ENCODE measurements at regions not wholly inside any gene's neighbourhood (a gene's known extent, or its start where the extent isn't known, plus 50 kb on each side); places are given as distances from the start of the nearest gene placed in this dataset.

DNA sequence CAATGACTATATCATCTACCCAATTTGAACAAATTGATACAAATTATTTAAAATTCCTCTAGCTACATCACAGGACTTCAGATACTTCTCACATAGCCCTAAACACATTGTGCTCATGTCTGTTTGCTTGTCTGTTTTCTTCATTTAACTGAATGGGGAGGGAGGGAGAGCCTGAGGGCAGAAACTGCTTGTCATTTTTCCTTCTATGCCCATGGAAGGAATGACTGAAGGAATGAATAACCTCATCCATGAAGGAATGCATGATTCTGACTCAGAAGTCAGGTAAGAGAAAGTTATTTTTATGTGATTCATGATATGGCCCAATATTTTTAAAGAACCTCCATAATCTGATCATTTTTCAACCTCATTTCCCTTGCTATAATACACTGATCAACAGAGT lies 418.0 kb upstream of the PITX2 start:
- Histone ChIP-seq H2BK15ac (ENCODE audit: low read length) (no peak overlapping the region), H3K4ac (replicated peaks; ENCODE audit: insufficient read length, low read depth, low read length) (no peak overlapping the region), H3K14ac (ENCODE audit: insufficient read length) (no peak overlapping the region), H3K79me1 (ENCODE audit: low read depth, low read length) (no peaks in the 10 kb centered on the region), H4K8ac (ENCODE audit: extremely low read depth, insufficient read depth, low read length) (no peak overlapping the region), H2BK20ac (ENCODE audit: low read length) (no peak overlapping the region), H2AK5ac (ENCODE audit: low read depth, low read length) (no peak overlapping the region), H3K27ac (ENCODE audit: low read depth, low read length) (no peak overlapping the region), H4K5ac (ENCODE audit: insufficient read length, low read depth, low read length) (no peak overlapping the region), H3K79me2 (ENCODE audit: control insufficient read depth in 1 of 2, insufficient read depth in 2 of 2, low read length in 2 of 2) (no peaks in the 10 kb centered on the region), H3K9ac (replicated peaks in 1 of 4; ENCODE audit: extremely low read depth in 1 of 4, low read depth in 3 of 4, low read length in 3 of 4) (no peak overlapping the region), H4K91ac (replicated peaks; ENCODE audit: insufficient read length, low read length) (no peak overlapping the region), H3K4me1 (replicated peaks in 1 of 4; ENCODE audit: control insufficient read depth in 3 of 4, insufficient read depth in 4 of 4, low read length in 3 of 4) (no peaks in the 10 kb centered on the region), H3K9me3 (ENCODE audit: insufficient read depth in 2 of 2, low read depth in 1 of 2, low read length in 1 of 2) (no peaks in the 10 kb centered on the region), H3K56ac (replicated peaks; ENCODE audit: insufficient read length, low read depth, low read length) (no peak overlapping the region), H3K4me3 (ENCODE audit: extremely low read depth in 1 of 4, insufficient read depth in 2 of 4, low read depth in 3 of 4, low read length in 4 of 4) (no peak overlapping the region), H3K36me3 (ENCODE audit: control insufficient read depth in 2 of 4, insufficient read depth in 4 of 4, low read length in 3 of 4) (no peaks in the 10 kb centered on the region), H3K23ac (ENCODE audit: insufficient read length) (no peak overlapping the region), H2BK5ac (ENCODE audit: low read depth, low read length) (no peak overlapping the region), H2BK120ac (replicated peaks; ENCODE audit: low read depth, low read length) (no peak overlapping the region), H2BK12ac (ENCODE audit: low read depth, low read length) (no peak overlapping the region), H3K18ac (ENCODE audit: extremely low read depth, low read length) (no peak overlapping the region), H3K4me2 (ENCODE audit: insufficient read depth in 1 of 2, low read depth in 2 of 2, low read length in 2 of 2) (no peak overlapping the region), H4K20me1 (replicated peaks in 1 of 2; ENCODE audit: control insufficient read depth in 1 of 2, insufficient read depth in 2 of 2, low read length in 2 of 2) (no peaks in the 10 kb centered on the region), H3K23me2 (ENCODE audit: low read depth, low read length) (no peaks in the 10 kb centered on the region), H2AFZ (ENCODE audit: low read length) (no peak overlapping the region), H3K27me3 (replicated peaks in 1 of 4; ENCODE audit: control insufficient read depth in 3 of 4, extremely low read depth in 1 of 4, insufficient read depth in 3 of 4, low read length in 3 of 4) (no peaks in the 10 kb centered on the region)
- FAIRE-seq: no peak
- DNase-seq (ENCODE audit: low read depth in 1 of 2, low spot score in 2 of 2): no peak
- ChIA-PET POLR2A (ENCODE audit: partially characterized antibody) (no interaction called here), CTCF (ENCODE audit: partially characterized antibody) (interaction anchor here (1.3 kb wide), 1 partner anchor 123 kb away, joined by 3 read pairs; no protein-coding TSS in a partner anchor)
- TF ChIP-seq SRF (IDR thresholded peaks at IDR 0.05; ENCODE audit: low read depth, low read length): no peak
- no peak for TF ChIP-seq KDM4A (IDR thresholded peaks at IDR 0.05; ENCODE audit: low read depth, low read length, severe bottlenecking)
- no peak for TF ChIP-seq RNF2 (IDR thresholded peaks at IDR 0.05; ENCODE audit: borderline replicate concordance, low read depth, low read length, missing control alignments, poor library complexity, severe bottlenecking)
- no peak for TF ChIP-seq ASH2L (IDR thresholded peaks at IDR 0.05; ENCODE audit: low read length)
- TF ChIP-seq GTF2F1 (IDR thresholded peaks at IDR 0.05; ENCODE audit: borderline replicate concordance, low read depth, low read length): no peak
- TF ChIP-seq, protein P1, sequence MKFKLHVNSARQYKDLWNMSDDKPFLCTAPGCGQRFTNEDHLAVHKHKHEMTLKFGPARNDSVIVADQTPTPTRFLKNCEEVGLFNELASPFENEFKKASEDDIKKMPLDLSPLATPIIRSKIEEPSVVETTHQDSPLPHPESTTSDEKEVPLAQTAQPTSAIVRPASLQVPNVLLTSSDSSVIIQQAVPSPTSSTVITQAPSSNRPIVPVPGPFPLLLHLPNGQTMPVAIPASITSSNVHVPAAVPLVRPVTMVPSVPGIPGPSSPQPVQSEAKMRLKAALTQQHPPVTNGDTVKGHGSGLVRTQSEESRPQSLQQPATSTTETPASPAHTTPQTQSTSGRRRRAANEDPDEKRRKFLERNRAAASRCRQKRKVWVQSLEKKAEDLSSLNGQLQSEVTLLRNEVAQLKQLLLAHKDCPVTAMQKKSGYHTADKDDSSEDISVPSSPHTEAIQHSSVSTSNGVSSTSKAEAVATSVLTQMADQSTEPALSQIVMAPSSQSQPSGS (IDR thresholded peaks at IDR 0.05; ENCODE audit: low read length): no peak
- TF ChIP-seq CREB1 (IDR thresholded peaks at IDR 0.05): no peak
- no peak for TF ChIP-seq HDAC6 (IDR thresholded peaks at IDR 0.05; ENCODE audit: low read depth, low read length)
- no peak for TF ChIP-seq SP4 (IDR thresholded peaks at IDR 0.05; ENCODE audit: low read length)
- TF ChIP-seq FOSL1 (IDR thresholded peaks at IDR 0.05; ENCODE audit: insufficient read depth, low read depth, low read length): no peak
- TF ChIP-seq CEBPB (IDR thresholded peaks at IDR 0.05; ENCODE audit: low read depth, low read length): no peak
- TF ChIP-seq SIN3A (conservative IDR thresholded peaks at IDR 0.05 in 1 of 2, IDR thresholded peaks at IDR 0.05 in 1 of 2; ENCODE audit: low read depth in 1 of 2, low read length in 2 of 2): no peak
- no peak for TF ChIP-seq TEAD4 (IDR thresholded peaks at IDR 0.05; ENCODE audit: low read depth, low read length)
- no peak for TF ChIP-seq CBX8 (IDR thresholded peaks at IDR 0.05; ENCODE audit: borderline replicate concordance, low read depth, low read length)
- no peak for TF ChIP-seq BACH1 (IDR thresholded peaks at IDR 0.05; ENCODE audit: low read length)
